ENCODE measurements at regions not wholly inside any gene's neighbourhood (a gene's known extent, or its start where the extent isn't known, plus 50 kb on each side); places are given as distances from the start of the nearest gene placed in this dataset.

DNA sequence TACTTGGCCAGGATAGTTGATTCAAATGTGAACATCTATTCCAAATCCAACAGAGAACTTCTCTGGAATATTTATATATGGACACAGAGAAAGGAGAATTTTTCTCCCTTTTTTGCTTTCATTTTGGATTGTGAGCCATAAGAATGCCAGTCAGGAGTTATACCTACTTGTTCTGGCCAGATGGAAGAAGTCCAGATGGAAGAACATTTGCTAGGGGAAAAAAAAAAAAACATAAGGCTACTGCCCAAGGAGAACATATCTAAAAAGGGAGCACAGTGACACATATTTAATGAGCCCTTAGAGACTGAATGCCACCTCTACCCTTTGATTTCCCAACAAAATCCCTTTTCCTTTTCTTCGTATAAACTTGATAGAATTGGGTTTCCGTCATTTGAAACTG, 61.7 kb upstream of the PPP2R2B start:
- ATAC-seq (ENCODE audit: low FRiP score) (no peak), DNase-seq (ENCODE audit: low spot score) (no peak)
- TF ChIP-seq, protein P1, sequence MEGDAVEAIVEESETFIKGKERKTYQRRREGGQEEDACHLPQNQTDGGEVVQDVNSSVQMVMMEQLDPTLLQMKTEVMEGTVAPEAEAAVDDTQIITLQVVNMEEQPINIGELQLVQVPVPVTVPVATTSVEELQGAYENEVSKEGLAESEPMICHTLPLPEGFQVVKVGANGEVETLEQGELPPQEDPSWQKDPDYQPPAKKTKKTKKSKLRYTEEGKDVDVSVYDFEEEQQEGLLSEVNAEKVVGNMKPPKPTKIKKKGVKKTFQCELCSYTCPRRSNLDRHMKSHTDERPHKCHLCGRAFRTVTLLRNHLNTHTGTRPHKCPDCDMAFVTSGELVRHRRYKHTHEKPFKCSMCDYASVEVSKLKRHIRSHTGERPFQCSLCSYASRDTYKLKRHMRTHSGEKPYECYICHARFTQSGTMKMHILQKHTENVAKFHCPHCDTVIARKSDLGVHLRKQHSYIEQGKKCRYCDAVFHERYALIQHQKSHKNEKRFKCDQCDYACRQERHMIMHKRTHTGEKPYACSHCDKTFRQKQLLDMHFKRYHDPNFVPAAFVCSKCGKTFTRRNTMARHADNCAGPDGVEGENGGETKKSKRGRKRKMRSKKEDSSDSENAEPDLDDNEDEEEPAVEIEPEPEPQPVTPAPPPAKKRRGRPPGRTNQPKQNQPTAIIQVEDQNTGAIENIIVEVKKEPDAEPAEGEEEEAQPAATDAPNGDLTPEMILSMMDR (IDR thresholded peaks at IDR 0.05), result no peak

DNA sequence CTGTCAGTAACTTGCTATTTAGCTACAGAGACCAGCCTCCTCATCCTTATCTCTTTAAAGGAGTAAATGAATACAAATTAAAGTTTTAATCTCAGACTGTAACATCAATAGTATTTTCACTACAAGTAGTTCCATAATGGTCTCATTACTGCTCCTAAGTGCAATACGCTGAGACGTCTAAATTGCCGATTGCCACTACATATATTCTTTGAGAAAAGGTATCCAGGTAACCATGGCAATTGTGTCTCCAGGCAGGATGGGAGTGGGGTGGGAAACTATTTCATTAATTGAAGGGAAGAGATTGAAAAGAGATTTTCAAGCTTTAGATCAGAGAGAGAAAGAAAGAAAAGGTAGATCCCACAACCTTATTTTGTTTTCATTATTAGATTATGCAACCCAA, 65.5 kb upstream of the PPP2R2B start:
- no peak for ATAC-seq (ENCODE audit: low FRiP score)
- TF ChIP-seq, protein P1 (IDR thresholded peaks at IDR 0.05), result no peak
- no peak for DNase-seq (ENCODE audit: low spot score)

DNA sequence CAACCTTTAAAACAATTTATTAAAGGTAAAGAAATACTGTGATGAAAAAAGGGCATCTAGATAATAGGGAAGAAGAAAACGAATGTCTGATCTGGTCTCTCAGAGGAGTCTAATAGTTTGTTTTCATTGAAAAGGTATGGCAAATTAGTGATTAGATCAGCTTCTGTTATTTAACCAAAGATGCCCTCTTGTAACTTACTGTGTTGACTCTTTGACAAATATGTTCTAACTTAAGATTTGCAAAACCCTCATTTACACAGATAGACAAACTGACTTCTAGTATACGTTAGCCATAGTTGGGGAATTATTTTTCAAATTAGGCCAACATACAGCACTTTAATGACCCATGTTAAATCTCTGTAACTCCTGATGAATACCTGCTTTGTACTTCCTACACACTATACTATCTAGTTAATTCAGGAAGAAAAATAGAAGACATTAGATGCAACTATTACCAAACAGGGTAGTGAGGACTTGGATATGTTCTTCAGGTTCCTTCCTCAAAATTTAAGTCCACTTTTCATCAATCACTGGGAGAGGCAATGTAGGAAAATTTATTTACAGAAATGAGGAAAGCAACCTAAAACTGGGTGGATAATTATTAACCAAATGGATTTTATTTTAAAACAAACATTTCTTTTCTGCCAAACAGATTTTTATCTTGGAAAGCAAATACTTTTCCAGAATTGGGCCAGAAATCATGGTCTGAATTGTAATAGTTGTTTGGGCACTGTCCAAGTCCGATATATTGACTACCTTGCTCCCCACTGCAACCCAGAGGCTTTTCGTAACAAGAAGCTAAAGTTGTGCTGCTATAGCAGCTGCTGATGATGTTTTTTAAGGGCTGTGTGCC, 66.4 kb upstream of the PPP2R2B start:
- no peak for ATAC-seq (ENCODE audit: low FRiP score)

DNA sequence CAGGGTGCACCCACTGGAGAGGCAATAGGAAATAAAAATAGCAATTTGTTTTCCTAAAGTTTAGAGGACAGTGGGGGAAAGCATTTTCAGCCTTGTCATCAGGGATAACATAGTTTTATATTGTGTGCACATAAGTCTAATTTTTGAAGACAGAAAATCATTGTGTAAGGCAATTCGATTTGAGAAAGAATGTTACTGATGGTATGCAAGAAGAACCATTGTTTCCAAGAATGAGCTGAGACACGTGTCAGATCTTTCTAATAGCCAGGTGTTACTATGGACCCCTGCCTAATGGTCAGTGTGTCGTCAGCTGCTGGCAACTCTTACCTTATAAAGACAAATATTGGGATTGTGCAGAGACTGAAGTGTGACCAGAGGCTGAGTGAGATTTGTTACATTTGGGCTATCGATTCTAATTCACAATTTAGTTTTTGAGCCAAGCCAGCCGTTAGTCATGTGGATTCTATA, 67.1 kb upstream of the PPP2R2B start:
- ATAC-seq (ENCODE audit: low FRiP score) (no peak), DNase-seq (ENCODE audit: low spot score) (no peak)
- TF ChIP-seq, protein P1 (IDR thresholded peaks at IDR 0.05), result no peak

More for the DNA sequence above, 66.4 kb upstream of the PPP2R2B start:
- DNase-seq (ENCODE audit: low spot score), result no peak
- TF ChIP-seq, protein P1 (IDR thresholded peaks at IDR 0.05), result no peak

DNA sequence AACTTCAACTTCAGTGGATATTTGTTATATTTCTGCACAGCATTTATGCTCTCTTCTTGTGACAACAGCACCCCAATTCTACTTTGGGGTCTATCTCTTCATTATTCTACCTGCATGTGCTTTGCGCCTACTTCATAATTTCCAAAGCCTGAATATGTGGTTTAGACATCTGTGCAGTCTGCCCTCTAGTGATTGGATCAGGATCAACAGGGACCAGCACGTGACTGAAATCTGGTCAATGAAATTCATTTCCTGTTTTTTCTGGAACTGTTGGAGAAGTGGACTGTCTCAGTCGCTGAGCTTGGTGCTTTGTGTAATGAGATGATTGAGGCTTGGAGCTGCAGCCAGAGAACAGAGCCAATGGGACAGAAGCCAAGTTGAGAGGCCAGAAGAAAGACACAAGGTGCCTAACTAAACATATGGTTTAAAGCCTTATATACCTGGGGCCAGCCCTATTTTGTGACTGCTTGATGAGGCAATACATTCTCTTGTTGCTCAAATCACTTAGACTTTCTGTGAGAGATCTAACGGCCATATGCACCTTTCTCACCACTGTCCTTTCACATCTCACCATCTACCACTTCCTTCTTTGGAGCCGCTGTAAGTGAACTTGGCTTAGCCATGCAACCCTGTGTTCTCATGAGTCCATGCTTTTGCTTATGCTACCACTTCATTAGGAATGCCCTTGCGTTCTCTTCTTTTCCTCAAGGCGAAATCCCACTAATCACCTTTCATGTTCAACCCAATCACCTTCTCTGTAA, 68.8 kb upstream of the PPP2R2B start:
- ATAC-seq (ENCODE audit: low FRiP score) (no peak), DNase-seq (ENCODE audit: low spot score) (no peak)
- TF ChIP-seq, protein P1 (IDR thresholded peaks at IDR 0.05), result no peak

DNA sequence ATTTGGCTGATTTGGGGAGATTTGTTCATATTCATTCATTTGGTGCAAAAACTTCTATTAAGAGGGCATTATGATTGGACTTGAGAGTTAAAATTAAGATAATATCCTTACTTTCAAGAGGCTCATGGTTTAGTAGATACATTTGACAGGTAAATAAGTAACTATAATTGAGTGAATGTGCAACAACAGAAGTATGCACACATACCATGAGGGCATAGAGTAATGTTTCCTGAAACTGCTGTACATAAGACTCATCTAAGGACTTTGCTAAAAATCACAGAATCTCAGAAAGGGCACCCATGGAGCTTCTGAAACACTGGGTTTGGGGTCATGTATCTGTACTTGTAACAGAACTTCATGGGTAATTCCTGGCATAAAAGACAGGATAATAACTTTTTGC, 70.1 kb upstream of the PPP2R2B start:
- DNase-seq (ENCODE audit: low spot score), result no peak
- no peak for ATAC-seq (ENCODE audit: low FRiP score)
- TF ChIP-seq, protein P1 (IDR thresholded peaks at IDR 0.05), result no peak
